SH-SY5Y (cell line): ENCODE measurements at regions not wholly inside any gene's neighbourhood (a gene's known extent, or its start where the extent isn't known, plus 50 kb on each side); places are given as distances from the start of the nearest gene placed in this dataset.

ENCODE experiments used
- GATA2 ChIP-seq: IDR thresholded peaks from 2 replicates; pipeline ENCODE4 v1.6.1; 2011; ENCODE audit warnings: mild to moderate bottlenecking, low read depth, low read length
- GATA3 ChIP-seq: IDR thresholded peaks from 2 replicates; pipeline ENCODE4 v1.6.1; 2011; ENCODE audit warnings: low read depth, mild to moderate bottlenecking, low read length, moderate library complexity

- TF ChIP-seq GATA2 = no peak
- no peak for TF ChIP-seq GATA3
Observed at GRCh38 chr12:124425667-124426066, 130.8 kb downstream of the RFLNA start.
